SK-N-SH (cell line): ENCODE measurements at regions not wholly inside any gene's neighbourhood (a gene's known extent, or its start where the extent isn't known, plus 50 kb on each side); places are given as distances from the start of the nearest gene placed in this dataset.
A peak's percentile ranks its signal among the peaks of the same experiment; 100 is the strongest.

ENCODE experiments used
- CTCF ChIA-PET: fragments of 300-600, 350-600 bp; formaldehyde crosslinking; extraction: SDS; loops from one replicate; lab custom pipeline; 2021; lab: Yijun Ruan, JAX
- POLR2A ChIA-PET: fragments of 350-600 bp; sonication (Branson Sonifier 250); formaldehyde crosslinking; extraction: SDS; loops from one replicate; lab custom pipeline; 2020; ENCODE audit warnings: antibody characterized with exemption, inconsistent platforms; lab: Yijun Ruan, JAX
- DNase-seq: peaks from one replicate; pipeline ENCODE4 v3.0.0; 2012
- H2AFZ ChIP-seq: fragments of 200-600 bp; sonication (generic); 2 replicates; pipeline ENCODE4 v1.8.1; 2016; ENCODE audit warnings: antibody characterized with exemption, mild to moderate bottlenecking, low read depth
- H3F3A ChIP-seq: fragments of 200-600 bp; sonication (generic); replicated peaks from 2 replicates; pipeline ENCODE3; 2016; ENCODE audit warnings: antibody characterized with exemption, mild to moderate bottlenecking; ENCODE audit not compliant: insufficient read depth
- H3K27ac ChIP-seq, 2 experiments: fragments of 200-500 bp in 1 of 2; fragments of 200-600 bp in 1 of 2; sonication (Bioruptor generic) in 1 of 2; sonication (generic), shearing (Covaris generic) in 1 of 2; 2 replicates each; pipeline versions ENCODE4 v1.5.1 to v1.6.1; 2014 to 2016; ENCODE audit warnings: low read depth in 2 of 2, inconsistent platforms in 1 of 2, low read length in 1 of 2, mild to moderate bottlenecking in 1 of 2, mixed read lengths in 1 of 2
- H3K27me3 ChIP-seq: fragments of 200-600 bp; sonication (generic), shearing (Covaris generic); 2 replicates; pipeline ENCODE4 v1.6.1; 2016; ENCODE audit warnings: mixed run types; ENCODE audit not compliant: insufficient read depth
- H3K36me3 ChIP-seq, 2 experiments: fragments of 200-500 bp in 1 of 2; fragments of 200-600 bp in 1 of 2; sonication (Bioruptor generic) in 1 of 2; sonication (generic) in 1 of 2; replicated peaks in 1 of 2; 2 replicates each; pipeline versions ENCODE3 to v1.5.1; 2014 to 2016; ENCODE audit warnings: low read length in 1 of 2, mild to moderate bottlenecking in 1 of 2; ENCODE audit not compliant: insufficient read depth in 2 of 2, control insufficient read depth in 1 of 2
- H3K4me1 ChIP-seq, 2 experiments: fragments of 200-500 bp in 1 of 2; fragments of 200-600 bp in 1 of 2; sonication (Bioruptor generic) in 1 of 2; sonication (generic), shearing (Covaris generic) in 1 of 2; 2 replicates each; pipeline versions ENCODE4 v1.5.1 to v1.6.1; 2014 to 2016; ENCODE audit warnings: low read depth in 1 of 2, low read length in 1 of 2, mixed run types in 1 of 2; ENCODE audit not compliant: insufficient read depth in 2 of 2, control insufficient read depth in 1 of 2
- H3K4me2 ChIP-seq: fragments of 200-600 bp; sonication (generic), shearing (Covaris generic); 2 replicates; pipeline ENCODE4 v1.6.1; 2017; ENCODE audit warnings: mixed run types
- H3K4me3 ChIP-seq, 2 experiments: fragments of 200-500 bp in 1 of 2; fragments of 200-600 bp in 1 of 2; sonication (Bioruptor generic) in 1 of 2; sonication (generic), shearing (Covaris generic) in 1 of 2; 2 replicates each; pipeline versions ENCODE4 v1.5.1 to v1.8.1; 2014 to 2016; ENCODE audit warnings: low read depth in 2 of 2, inconsistent platforms in 1 of 2, low read length in 1 of 2, mild to moderate bottlenecking in 1 of 2, mixed read lengths in 1 of 2, moderate library complexity in 1 of 2
- H3K79me2 ChIP-seq: fragments of 200-600 bp; sonication (generic); 2 replicates; pipeline ENCODE4 v1.8.1; 2017; ENCODE audit warnings: mild to moderate bottlenecking; ENCODE audit not compliant: insufficient read depth
- H3K9ac ChIP-seq: fragments of 200-600 bp; sonication (generic); 2 replicates; pipeline ENCODE4 v1.6.1; 2017; ENCODE audit warnings: mixed run types
- H3K9me2 ChIP-seq: fragments of 200-600 bp; sonication (generic); 2 replicates; pipeline ENCODE4 v1.6.1; 2017; ENCODE audit warnings: mixed run types
- H3K9me3 ChIP-seq: fragments of 200-600 bp; sonication (generic); 2 replicates; pipeline ENCODE4 v1.6.1; 2017; ENCODE audit warnings: mixed run types, mild to moderate bottlenecking, moderate library complexity
- H4K20me1 ChIP-seq: fragments of 200-600 bp; sonication (generic); 2 replicates; pipeline ENCODE4 v1.6.1; 2017; ENCODE audit warnings: mild to moderate bottlenecking, mixed run types; ENCODE audit not compliant: insufficient read depth
- CTCF ChIP-seq: fragments of 200-600 bp; sonication (generic); IDR thresholded peaks from 2 replicates; pipeline ENCODE4 v1.6.1; 2017; ENCODE audit warnings: antibody characterized with exemption, mild to moderate bottlenecking, moderate library complexity
- EP300 ChIP-seq, 2 experiments: IDR thresholded peaks; 2 replicates each; pipeline versions ENCODE4 v1.4.0 to v1.6.1; 2012; ENCODE audit warnings: borderline replicate concordance in 1 of 2, low read depth in 1 of 2, low read length in 1 of 2
- EZH2phosphoT487 ChIP-seq: fragments of 200-600 bp; sonication (generic); IDR thresholded peaks from 2 replicates; pipeline ENCODE4 v1.6.1; 2017; ENCODE audit warnings: low read depth, mixed run types, mild to moderate bottlenecking, antibody characterized with exemption, moderate library complexity, borderline replicate concordance
- FOSL2 ChIP-seq: IDR thresholded peaks from 2 replicates; pipeline ENCODE4 v1.4.0; 2012; ENCODE audit warnings: low read depth, mild to moderate bottlenecking, moderate library complexity, borderline replicate concordance
- FOXJ3 ChIP-seq: sonication (generic); formaldehyde crosslinking; IDR thresholded peaks from 2 replicates; pipeline ENCODE4 v1.5.1; 2020; ENCODE audit warnings: mild to moderate bottlenecking, missing genetic modification reagents
- GABPA ChIP-seq: IDR thresholded peaks from 2 replicates; pipeline ENCODE4 v1.4.0; 2012; ENCODE audit warnings: low read depth, mild to moderate bottlenecking
- GATA2 ChIP-seq: sonication (generic); formaldehyde crosslinking; IDR thresholded peaks from 2 replicates; pipeline ENCODE4 v1.5.0; 2020; ENCODE audit warnings: mild to moderate bottlenecking, missing genetic modification reagents
- JUND ChIP-seq: IDR thresholded peaks from 2 replicates; pipeline ENCODE4 v1.4.0; 2012
- MAX ChIP-seq: IDR thresholded peaks from 2 replicates; pipeline ENCODE4 v1.4.0; 2012; ENCODE audit warnings: low read depth
- MEF2A ChIP-seq: IDR thresholded peaks from 2 replicates; pipeline ENCODE4 v1.4.0; 2012; ENCODE audit warnings: low read depth, borderline replicate concordance
- MXI1 ChIP-seq: IDR thresholded peaks from 2 replicates; pipeline ENCODE4 v1.6.1; 2012; ENCODE audit warnings: mild to moderate bottlenecking, low read depth, low read length, improper control_type of control experiment
- POLR2AphosphoS5 ChIP-seq: IDR thresholded peaks from 2 replicates; pipeline ENCODE4 v1.6.1; 2012; ENCODE audit warnings: low read depth, low read length
- RAD21 ChIP-seq: IDR thresholded peaks from 2 replicates; pipeline ENCODE4 v1.6.1; 2012; ENCODE audit warnings: mild to moderate bottlenecking, low read length
- RFX5 ChIP-seq: IDR thresholded peaks from 2 replicates; pipeline ENCODE4 v1.6.1; 2012; ENCODE audit warnings: mild to moderate bottlenecking, improper control_type of control experiment, low read length
- SIN3A ChIP-seq: IDR thresholded peaks from 2 replicates; pipeline ENCODE4 v1.6.1; 2012; ENCODE audit warnings: low read depth, mild to moderate bottlenecking, low read length, moderate library complexity, borderline replicate concordance
- SMC3 ChIP-seq: IDR thresholded peaks from 2 replicates; pipeline ENCODE4 v1.6.1; 2012; ENCODE audit warnings: low read depth, low read length, improper control_type of control experiment
- TAF1 ChIP-seq: IDR thresholded peaks from 2 replicates; pipeline ENCODE4 v1.6.1; 2012; ENCODE audit warnings: low read depth, mild to moderate bottlenecking, low read length, moderate library complexity, borderline replicate concordance
- TEAD4 ChIP-seq: IDR thresholded peaks from 2 replicates; pipeline ENCODE4 v1.4.0; 2012; ENCODE audit warnings: mild to moderate bottlenecking, borderline replicate concordance; ENCODE audit not compliant: insufficient read depth
- WGBS: methylation state at CpG from one replicate; pipeline ENCODE4 v1.1.6; 2017; ENCODE audit warnings: low lambda C conversion rate; 5-methylcytosine and 5-hydroxymethylcytosine counted together
- TF ChIP-seq, protein P1 (sequence below): IDR thresholded peaks from 2 replicates; pipeline ENCODE4; 2012
- TF ChIP-seq, protein P2 (sequence below): fragments of 150-350 bp; IDR thresholded peaks from 2 replicates; pipeline ENCODE4 v1.6.1; 2016; ENCODE audit warnings: mild to moderate bottlenecking, low read depth, low read length
- TF ChIP-seq, protein P3 (sequence below): IDR thresholded peaks from 2 replicates; pipeline ENCODE4 v1.4.0; 2012; ENCODE audit warnings: low read depth, borderline replicate concordance

- Histone ChIP-seq H3K27me3 (no peaks in the 10 kb centered on the region; the same call in 1 of the 2 replicates), H3K9me2 (no peaks in the 10 kb centered on the region), H4K20me1 (no peaks in the 10 kb centered on the region), H3K9ac (no peak overlapping the region), H3K4me1 (no peaks in the 10 kb centered on the region; a peak in 1 of 4 replicates), H3K79me2 (no peaks in the 10 kb centered on the region), H3K27ac (no peak overlapping the region), H3K36me3 (no peaks in the 10 kb centered on the region), H2AFZ (no peak overlapping the region), H3K4me3 (no peak overlapping the region), H3K9me3 (no peaks in the 10 kb centered on the region), H3K4me2 (no peak overlapping the region), H3F3A (no peaks in the 10 kb centered on the region)
- 89% methylated on average over 2 of the region's 2 CpGs for WGBS
- TF ChIP-seq SIN3A (no peak), RFX5 (no peak), MXI1 (no peak), GATA2 (CRISPR knock-in tag) (no peak), FOXJ3 (CRISPR knock-in tag) (no peak), EZH2phosphoT487 (no peak), FOSL2 (peak; percentile 84), POLR2AphosphoS5 (no peak), JUND (peak; percentile 64), GABPA (no peak), MEF2A (no peak), CTCF (no peak), SMC3 (no peak)
- TF ChIP-seq, protein P1, sequence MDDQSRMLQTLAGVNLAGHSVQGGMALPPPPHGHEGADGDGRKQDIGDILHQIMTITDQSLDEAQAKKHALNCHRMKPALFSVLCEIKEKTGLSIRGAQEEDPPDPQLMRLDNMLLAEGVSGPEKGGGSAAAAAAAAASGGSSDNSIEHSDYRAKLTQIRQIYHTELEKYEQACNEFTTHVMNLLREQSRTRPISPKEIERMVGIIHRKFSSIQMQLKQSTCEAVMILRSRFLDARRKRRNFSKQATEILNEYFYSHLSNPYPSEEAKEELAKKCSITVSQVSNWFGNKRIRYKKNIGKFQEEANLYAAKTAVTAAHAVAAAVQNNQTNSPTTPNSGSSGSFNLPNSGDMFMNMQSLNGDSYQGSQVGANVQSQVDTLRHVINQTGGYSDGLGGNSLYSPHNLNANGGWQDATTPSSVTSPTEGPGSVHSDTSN = no peak
- no peak for DNase-seq
- ChIA-PET POLR2A (no interaction called here), CTCF (interaction anchor here (1.4 to 2.0 kb wide), 2 partner anchors 12 to 43 kb away, joined by 3 to 5 read pairs; no protein-coding TSS in a partner anchor)
Observed at GRCh38 chr1:101314244-101314643, 77.4 kb downstream of the S1PR1 start.

- Histone ChIP-seq H3K36me3 (no peaks in the 10 kb centered on the region), H3F3A (no peaks in the 10 kb centered on the region), H3K27ac (no peak overlapping the region), H3K79me2 (no peaks in the 10 kb centered on the region), H2AFZ (no peak overlapping the region), H3K27me3 (no peaks in the 10 kb centered on the region; the same call in 1 of the 2 replicates), H3K4me2 (no peak overlapping the region), H4K20me1 (no peaks in the 10 kb centered on the region), H3K9me2 (no peaks in the 10 kb centered on the region), H3K4me3 (no peak overlapping the region), H3K9ac (no peak overlapping the region), H3K4me1 (no peaks in the 10 kb centered on the region; a peak in 1 of 4 replicates), H3K9me3 (no peaks in the 10 kb centered on the region)
- 56% methylated on average over 6 of the region's 6 CpGs for WGBS
- CTCF ChIA-PET = no interaction called here
- POLR2A ChIA-PET = no interaction called here
- no peak for DNase-seq
- TF ChIP-seq GABPA (no peak), FOXJ3 (CRISPR knock-in tag) (no peak), GATA2 (CRISPR knock-in tag) (no peak), SIN3A (no peak), MAX (no peak), TAF1 (no peak), TEAD4 (no peak), POLR2AphosphoS5 (no peak), RFX5 (no peak), RAD21 (no peak), CTCF (no peak), EP300 (IDR thresholded peaks at IDR 0.05; ENCODE audit: borderline replicate concordance in 1 of 2, low read depth in 1 of 2, low read length in 1 of 2) (no peak)
- TF ChIP-seq, protein P2, sequence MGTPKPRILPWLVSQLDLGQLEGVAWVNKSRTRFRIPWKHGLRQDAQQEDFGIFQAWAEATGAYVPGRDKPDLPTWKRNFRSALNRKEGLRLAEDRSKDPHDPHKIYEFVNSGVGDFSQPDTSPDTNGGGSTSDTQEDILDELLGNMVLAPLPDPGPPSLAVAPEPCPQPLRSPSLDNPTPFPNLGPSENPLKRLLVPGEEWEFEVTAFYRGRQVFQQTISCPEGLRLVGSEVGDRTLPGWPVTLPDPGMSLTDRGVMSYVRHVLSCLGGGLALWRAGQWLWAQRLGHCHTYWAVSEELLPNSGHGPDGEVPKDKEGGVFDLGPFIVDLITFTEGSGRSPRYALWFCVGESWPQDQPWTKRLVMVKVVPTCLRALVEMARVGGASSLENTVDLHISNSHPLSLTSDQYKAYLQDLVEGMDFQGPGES = no peak
- TF ChIP-seq, protein P3, sequence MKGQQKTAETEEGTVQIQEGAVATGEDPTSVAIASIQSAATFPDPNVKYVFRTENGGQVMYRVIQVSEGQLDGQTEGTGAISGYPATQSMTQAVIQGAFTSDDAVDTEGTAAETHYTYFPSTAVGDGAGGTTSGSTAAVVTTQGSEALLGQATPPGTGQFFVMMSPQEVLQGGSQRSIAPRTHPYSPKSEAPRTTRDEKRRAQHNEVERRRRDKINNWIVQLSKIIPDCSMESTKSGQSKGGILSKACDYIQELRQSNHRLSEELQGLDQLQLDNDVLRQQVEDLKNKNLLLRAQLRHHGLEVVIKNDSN = no peak
Observed at GRCh38 chr1:101316256-101316655, 79.4 kb downstream of the S1PR1 start.
